Esophagus muscularis mucosa (tissue), 4 donors: ENCODE measurements at regions not wholly inside any gene's neighbourhood (a gene's known extent, or its start where the extent isn't known, plus 50 kb on each side); places are given as distances from the start of the nearest gene placed in this dataset.

Experiments
- EP300 ChIP-seq: sonication (generic); formaldehyde crosslinking; IDR thresholded peaks from one replicate; pipeline ENCODE4 v1.6.1; 2017; ENCODE audit warnings: antibody characterized with exemption
- POLR2A ChIP-seq: fragments of 450-650 bp; IDR thresholded peaks from one replicate; pipeline ENCODE4 v1.6.1; 2017; ENCODE audit warnings: antibody characterized with exemption, moderate library complexity, mild to moderate bottlenecking, low read depth
- POLR2AphosphoS5 ChIP-seq, 2 donors: sonication (generic); formaldehyde crosslinking; IDR thresholded peaks; one replicate each; pipeline ENCODE4 v1.6.1; 2017; ENCODE audit warnings: antibody characterized with exemption in 2 of 2
- TF ChIP-seq, protein P1 (sequence below), 3 experiments: fragments of 200-600 bp in 2 of 3; fragments of 450-650 bp in 1 of 3; sonication (generic) in 2 of 3; IDR thresholded peaks; one replicate each; pipeline ENCODE4 v1.5.1; 2017 to 2019; ENCODE audit warnings: antibody characterized with exemption in 3 of 3, mild to moderate bottlenecking in 2 of 3, moderate library complexity in 1 of 3

GRCh38 chr3:35401671-35402070, 237.7 kb upstream of the ARPP21 start:
- TF ChIP-seq, protein P1, sequence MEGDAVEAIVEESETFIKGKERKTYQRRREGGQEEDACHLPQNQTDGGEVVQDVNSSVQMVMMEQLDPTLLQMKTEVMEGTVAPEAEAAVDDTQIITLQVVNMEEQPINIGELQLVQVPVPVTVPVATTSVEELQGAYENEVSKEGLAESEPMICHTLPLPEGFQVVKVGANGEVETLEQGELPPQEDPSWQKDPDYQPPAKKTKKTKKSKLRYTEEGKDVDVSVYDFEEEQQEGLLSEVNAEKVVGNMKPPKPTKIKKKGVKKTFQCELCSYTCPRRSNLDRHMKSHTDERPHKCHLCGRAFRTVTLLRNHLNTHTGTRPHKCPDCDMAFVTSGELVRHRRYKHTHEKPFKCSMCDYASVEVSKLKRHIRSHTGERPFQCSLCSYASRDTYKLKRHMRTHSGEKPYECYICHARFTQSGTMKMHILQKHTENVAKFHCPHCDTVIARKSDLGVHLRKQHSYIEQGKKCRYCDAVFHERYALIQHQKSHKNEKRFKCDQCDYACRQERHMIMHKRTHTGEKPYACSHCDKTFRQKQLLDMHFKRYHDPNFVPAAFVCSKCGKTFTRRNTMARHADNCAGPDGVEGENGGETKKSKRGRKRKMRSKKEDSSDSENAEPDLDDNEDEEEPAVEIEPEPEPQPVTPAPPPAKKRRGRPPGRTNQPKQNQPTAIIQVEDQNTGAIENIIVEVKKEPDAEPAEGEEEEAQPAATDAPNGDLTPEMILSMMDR (IDR thresholded peaks at IDR 0.05) = no peak
- no peak for TF ChIP-seq POLR2AphosphoS5 (IDR thresholded peaks at IDR 0.05)
- no peak for TF ChIP-seq POLR2A
- no peak for TF ChIP-seq EP300
